Gastrocnemius medialis (tissue), 4 donors: ENCODE measurements at regions not wholly inside any gene's neighbourhood (a gene's known extent, or its start where the extent isn't known, plus 50 kb on each side); places are given as distances from the start of the nearest gene placed in this dataset.
"Not testable (repeated sequence)": the region's sequence is repeated elsewhere in the genome, so short reads cannot be mapped to it uniquely, and the experiment has no call there.

Source experiments
- ATAC-seq, 2 donors: fragments of 150-250 bp; one replicate each; pipeline ENCODE4 v1.9.1; 2016
- DNase-seq, 2 donors: peaks; one replicate each; pipeline ENCODE4 v3.0.0-alpha.2; 2019
- H3K27ac ChIP-seq, 4 donors: fragments of 200-600 bp; sonication (generic); 1 replicate in 1 of 4; 2 replicates in 3 of 4; pipeline ENCODE4 v1.5.1; 2016 to 2018; ENCODE audit warnings: mild to moderate bottlenecking in 2 of 4, moderate library complexity in 1 of 4
- H3K27me3 ChIP-seq, 3 donors: fragments of 200-600 bp; sonication (generic) in 2 of 3; 1 replicate in 1 of 3; 2 replicates in 2 of 3; pipeline versions ENCODE4 v1.5.1 to v1.6.0; 2016 to 2019; ENCODE audit warnings: mild to moderate bottlenecking in 1 of 3, moderate library complexity in 1 of 3
- H3K36me3 ChIP-seq, 2 donors: fragments of 200-600 bp; sonication (generic) in 1 of 2; one replicate each; pipeline ENCODE4 v1.5.1; 2017 to 2018
- H3K4me1 ChIP-seq, 2 donors: fragments of 200-600 bp; sonication (generic) in 1 of 2; one replicate each; pipeline ENCODE4 v1.5.1; 2016 to 2017; ENCODE audit warnings: mild to moderate bottlenecking in 2 of 2
- H3K4me3 ChIP-seq, 4 donors: fragments of 200-600 bp; sonication (generic) in 3 of 4; 1 replicate in 1 of 4; 2 replicates in 3 of 4; pipeline ENCODE4 v1.5.1; 2016 to 2019; ENCODE audit warnings: mild to moderate bottlenecking in 2 of 4
- H3K9me3 ChIP-seq, 3 donors: fragments of 200-600 bp; sonication (generic) in 2 of 3; 1 replicate in 1 of 3; 2 replicates in 2 of 3; pipeline ENCODE4 v1.5.1; 2016 to 2019
- POLR2A ChIP-seq, 2 donors: fragments of 450-650 bp; IDR thresholded peaks; one replicate each; pipeline ENCODE4 v1.6.1; 2017; ENCODE audit warnings: antibody characterized with exemption in 2 of 2, mild to moderate bottlenecking in 2 of 2, moderate library complexity in 2 of 2
- in situ Hi-C, 4 donors: fragments of 200-750 bp; cut with MboI; loops; one replicate each; pipeline versions ENCODE4 v1.15.0 to v1.8.0; 2017; ENCODE audit warnings: low sequenced_read_pairs in 4 of 4
- intact Hi-C: fragments of 100-400 bp; cut with DNase I; formaldehyde crosslinking; loops from one replicate; pipeline ENCODE4 v1.15.1; 2023; ENCODE audit warnings: low total_unique reads
- TF ChIP-seq, protein P1 (sequence below), 5 experiments: fragments of 450-650 bp in 3 of 5; fragments of 200-600 bp in 2 of 5; sonication (generic) in 2 of 5; IDR thresholded peaks in 4 of 5; conservative IDR thresholded peaks in 1 of 5; 1 replicate in 4 of 5; 2 replicates in 1 of 5; pipeline ENCODE4 v1.5.1; 2016 to 2019; ENCODE audit warnings: antibody characterized with exemption in 5 of 5, mild to moderate bottlenecking in 3 of 5, moderate library complexity in 3 of 5

GRCh38 chr5:9761706-9762105, 131.6 kb upstream of the TAS2R1 start:
- intact Hi-C loops (no loop called here), in situ Hi-C loops (no loop called here)
- H3K9me3 ChIP-seq, result no peaks in the 10 kb centered on the region
- TF ChIP-seq POLR2A (IDR thresholded peaks at IDR 0.05), result no peak
- TF ChIP-seq, protein P1, sequence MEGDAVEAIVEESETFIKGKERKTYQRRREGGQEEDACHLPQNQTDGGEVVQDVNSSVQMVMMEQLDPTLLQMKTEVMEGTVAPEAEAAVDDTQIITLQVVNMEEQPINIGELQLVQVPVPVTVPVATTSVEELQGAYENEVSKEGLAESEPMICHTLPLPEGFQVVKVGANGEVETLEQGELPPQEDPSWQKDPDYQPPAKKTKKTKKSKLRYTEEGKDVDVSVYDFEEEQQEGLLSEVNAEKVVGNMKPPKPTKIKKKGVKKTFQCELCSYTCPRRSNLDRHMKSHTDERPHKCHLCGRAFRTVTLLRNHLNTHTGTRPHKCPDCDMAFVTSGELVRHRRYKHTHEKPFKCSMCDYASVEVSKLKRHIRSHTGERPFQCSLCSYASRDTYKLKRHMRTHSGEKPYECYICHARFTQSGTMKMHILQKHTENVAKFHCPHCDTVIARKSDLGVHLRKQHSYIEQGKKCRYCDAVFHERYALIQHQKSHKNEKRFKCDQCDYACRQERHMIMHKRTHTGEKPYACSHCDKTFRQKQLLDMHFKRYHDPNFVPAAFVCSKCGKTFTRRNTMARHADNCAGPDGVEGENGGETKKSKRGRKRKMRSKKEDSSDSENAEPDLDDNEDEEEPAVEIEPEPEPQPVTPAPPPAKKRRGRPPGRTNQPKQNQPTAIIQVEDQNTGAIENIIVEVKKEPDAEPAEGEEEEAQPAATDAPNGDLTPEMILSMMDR (IDR thresholded peaks at IDR 0.05 in 4 of 5, conservative IDR thresholded peaks at IDR 0.05 in 1 of 5), result no peak
- no peaks in the 10 kb centered on the region for H3K4me1 ChIP-seq
- DNase-seq, result no peak
- no peak for ATAC-seq
- no peak overlapping the region for H3K27ac ChIP-seq
- H3K27me3 ChIP-seq, result no peaks in the 10 kb centered on the region
- H3K36me3 ChIP-seq, result no peaks in the 10 kb centered on the region
- no peak overlapping the region for H3K4me3 ChIP-seq

GRCh38 chr5:9752670-9753069, 122.5 kb upstream of the TAS2R1 start:
- H3K27me3 ChIP-seq, H3K4me1 ChIP-seq, in situ Hi-C loops, DNase-seq, H3K36me3 ChIP-seq, ATAC-seq, H3K27ac ChIP-seq, intact Hi-C loops, H3K9me3 ChIP-seq, H3K4me3 ChIP-seq: not testable (repeated sequence)

DNA sequence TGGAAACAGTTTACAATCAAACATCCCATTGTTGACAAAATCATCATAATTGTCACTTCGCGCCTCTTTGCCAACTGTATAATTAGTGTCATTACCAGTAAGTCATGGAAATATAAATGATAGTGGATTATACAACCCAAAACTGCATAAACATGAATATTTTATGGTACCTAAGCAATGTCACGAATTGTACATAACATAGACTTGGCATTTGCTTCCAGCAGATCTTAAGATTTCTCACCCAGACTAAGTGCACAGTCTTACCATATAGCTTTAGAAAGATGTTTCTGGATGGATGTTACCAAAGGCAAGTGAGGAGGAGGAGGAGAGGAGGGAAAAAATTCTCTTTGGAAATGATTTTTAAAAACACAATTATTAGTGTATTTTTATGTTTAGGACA, 113.4 kb upstream of the TAS2R1 start:
- TF ChIP-seq, protein P1 (IDR thresholded peaks at IDR 0.05 in 4 of 5, conservative IDR thresholded peaks at IDR 0.05 in 1 of 5), result no peak
- TF ChIP-seq POLR2A (IDR thresholded peaks at IDR 0.05), result no peak
- Histone ChIP-seq H3K9me3 (no peaks in the 10 kb centered on the region), H3K27me3 (no peaks in the 10 kb centered on the region), H3K27ac (no peak overlapping the region), H3K4me3 (no peak overlapping the region), H3K4me1 (no peaks in the 10 kb centered on the region), H3K36me3 (no peaks in the 10 kb centered on the region)
- in situ Hi-C loops, result no loop called here
- DNase-seq, result no peak
- intact Hi-C loops, result no loop called here
- ATAC-seq, result no peak

- intact Hi-C loops, result no loop called here
- H3K4me3 ChIP-seq, result no peak overlapping the region
- no peak overlapping the region for H3K27ac ChIP-seq
- no peaks in the 10 kb centered on the region for H3K36me3 ChIP-seq
- no peak for ATAC-seq
- no peak for DNase-seq
- TF ChIP-seq POLR2A (IDR thresholded peaks at IDR 0.05), result no peak
- TF ChIP-seq, protein P1 (IDR thresholded peaks at IDR 0.05 in 4 of 5, conservative IDR thresholded peaks at IDR 0.05 in 1 of 5), result no peak
- no peaks in the 10 kb centered on the region for H3K27me3 ChIP-seq
- no peaks in the 10 kb centered on the region for H3K4me1 ChIP-seq
- no peaks in the 10 kb centered on the region for H3K9me3 ChIP-seq
- in situ Hi-C loops, result no loop called here
Measured at GRCh38 chr5:9742848-9743247, 112.7 kb upstream of the TAS2R1 start.

DNA sequence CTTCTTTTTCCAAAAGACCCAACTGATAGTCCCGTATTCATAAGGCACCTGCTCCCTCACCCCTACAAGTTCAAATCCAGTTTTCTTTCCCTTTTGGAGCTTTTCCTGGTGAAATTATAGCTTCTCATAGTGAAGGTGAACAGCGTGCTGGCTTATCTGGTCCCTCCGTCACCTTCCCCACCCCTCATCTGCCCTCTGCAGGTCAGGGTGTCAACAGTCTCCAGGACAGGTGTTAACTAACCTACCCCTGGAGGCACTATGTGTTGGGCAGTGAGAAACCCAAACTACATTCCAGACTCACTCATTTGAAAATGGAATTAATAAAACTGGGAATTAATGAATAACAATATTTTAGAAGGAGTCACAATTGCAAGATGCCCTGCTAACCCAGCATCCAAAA, 109.0 kb upstream of the TAS2R1 start:
- no peaks in the 10 kb centered on the region for H3K9me3 ChIP-seq
- intact Hi-C loops (no loop called here), in situ Hi-C loops (no loop called here)
- DNase-seq (no peak), ATAC-seq (no peak)
- no peaks in the 10 kb centered on the region for H3K36me3 ChIP-seq
- H3K27me3 ChIP-seq, result no peaks in the 10 kb centered on the region
- H3K4me3 ChIP-seq, result no peak overlapping the region
- H3K27ac ChIP-seq, result no peak overlapping the region
- no peaks in the 10 kb centered on the region for H3K4me1 ChIP-seq
- TF ChIP-seq, protein P1 (IDR thresholded peaks at IDR 0.05 in 4 of 5, conservative IDR thresholded peaks at IDR 0.05 in 1 of 5), result no peak
- TF ChIP-seq POLR2A (IDR thresholded peaks at IDR 0.05), result no peak
